B cell (primary cell): ENCODE measurements at regions not wholly inside any gene's neighbourhood (a gene's known extent, or its start where the extent isn't known, plus 50 kb on each side); places are given as distances from the start of the nearest gene placed in this dataset.
"Not testable (repeated sequence)": the region's sequence is repeated elsewhere in the genome, so short reads cannot be mapped to it uniquely, and the experiment has no call there.

Experiments used
- ATAC-seq: fragments of 200-7000 bp; cut with Tn5 transposase; one replicate; pipeline ENCODE4 v1.10.0; 2021; ENCODE audit warnings: low read depth, mild to moderate bottlenecking, moderate number of reproducible peaks, moderate library complexity
- CTCF ChIA-PET: fragments of 350-600 bp; sonication (Branson Sonifier 250); formaldehyde crosslinking; loops from one replicate; lab custom pipeline; 2021; ENCODE audit warnings: antibody characterized with exemption, inconsistent platforms; lab: Charles Lee
- POLR2A ChIA-PET: fragments of 350-600 bp; sonication (Branson Sonifier 250); formaldehyde crosslinking; loops from one replicate; lab custom pipeline; 2021; ENCODE audit warnings: antibody characterized with exemption; lab: Charles Lee
- DNase-seq: peaks from one replicate; pipeline ENCODE4 v3.0.0; 2013
- H2AFZ ChIP-seq: 2 replicates; pipeline ENCODE4 v1.6.1; 2012; ENCODE audit warnings: mild to moderate bottlenecking, low read depth, low read length; ENCODE audit not compliant: insufficient read depth, poor library complexity, severe bottlenecking
- H3K27ac ChIP-seq, 2 donors: 1 replicate in 1 of 2; 2 replicates in 1 of 2; pipeline ENCODE4 v1.5.1; 2012 to 2013; ENCODE audit warnings: low read length in 2 of 2, mild to moderate bottlenecking in 2 of 2, moderate library complexity in 1 of 2
- H3K27me3 ChIP-seq, 4 experiments: fragments of 200-600 bp in 1 of 4; sonication (generic) in 1 of 4; replicated peaks in 1 of 4; 1 replicate in 2 of 4; 2 replicates in 2 of 4; pipeline versions ENCODE4 v1.6.1 to v1.7.0; 2013 to 2016; ENCODE audit warnings: low read length in 3 of 4, mild to moderate bottlenecking in 2 of 4, mixed read lengths in 1 of 4, moderate library complexity in 1 of 4; ENCODE audit not compliant: insufficient read depth in 4 of 4, control insufficient read depth in 3 of 4; ENCODE audit errors: control extremely low read depth in 1 of 4
- H3K36me3 ChIP-seq, 2 experiments: replicated peaks in 1 of 2; 1 replicate in 1 of 2; 2 replicates in 1 of 2; pipeline versions ENCODE4 v1.6.1 to v1.7.1; 2013; ENCODE audit warnings: low read length in 1 of 2; ENCODE audit not compliant: insufficient read depth in 2 of 2, control insufficient read depth in 1 of 2; ENCODE audit errors: control extremely low read depth in 1 of 2, extremely low read depth in 1 of 2
- H3K4me1 ChIP-seq, 2 donors: fragments of 200-600 bp in 1 of 2; sonication (generic) in 1 of 2; 1 replicate in 1 of 2; 2 replicates in 1 of 2; pipeline versions ENCODE4 v1.5.1 to v1.6.1; 2013 to 2017; ENCODE audit warnings: low read length in 2 of 2; ENCODE audit not compliant: control insufficient read depth in 2 of 2, insufficient read depth in 2 of 2
- H3K4me2 ChIP-seq: replicated peaks from 2 replicates; pipeline ENCODE3; 2012; ENCODE audit warnings: mild to moderate bottlenecking, low read depth, low read length; ENCODE audit not compliant: poor library complexity, severe bottlenecking
- H3K4me3 ChIP-seq, 5 experiments: fragments of 200-600 bp in 1 of 5; sonication (generic) in 1 of 5; 1 replicate in 3 of 5; 2 replicates in 2 of 5; pipeline versions ENCODE4 v1.5.1 to v1.7.0; 2011 to 2016; ENCODE audit warnings: low read length in 4 of 5, mild to moderate bottlenecking in 4 of 5, low read depth in 2 of 5, control low read depth in 1 of 5, moderate library complexity in 1 of 5; ENCODE audit not compliant: insufficient read depth in 1 of 5; ENCODE audit errors: control extremely low read depth in 1 of 5, extremely low read depth in 1 of 5
- H3K79me2 ChIP-seq: fragments of 200-600 bp; sonication (generic); one replicate; pipeline ENCODE4 v1.6.0; 2016; ENCODE audit warnings: low read length; ENCODE audit not compliant: control insufficient read depth, insufficient read depth
- H3K9ac ChIP-seq: fragments of 200-600 bp; sonication (generic); 2 replicates; pipeline ENCODE4 v1.6.1; 2017; ENCODE audit warnings: mild to moderate bottlenecking, low read length, moderate library complexity
- H3K9me3 ChIP-seq, 3 donors: one replicate each; pipeline versions ENCODE4 v1.6.1 to v1.7.1; 2013; ENCODE audit warnings: low read length in 2 of 3; ENCODE audit not compliant: control insufficient read depth in 2 of 3, insufficient read depth in 1 of 3; ENCODE audit errors: control extremely low read depth in 1 of 3
- H4K20me1 ChIP-seq: 2 replicates; pipeline ENCODE4 v1.6.0; 2012; ENCODE audit warnings: mild to moderate bottlenecking, low read length; ENCODE audit not compliant: insufficient read depth, control insufficient read depth, poor library complexity, severe bottlenecking
- H3K27ac Mint-ChIP-seq: one replicate; pipeline ENCODE4 v1.8.0; 2021; ENCODE audit warnings: mixed read lengths
- H3K27me3 Mint-ChIP-seq: one replicate; pipeline ENCODE4 v1.8.0; 2021; ENCODE audit warnings: mixed read lengths
- H3K4me1 Mint-ChIP-seq: one replicate; pipeline ENCODE4 v1.8.0; 2021; ENCODE audit warnings: mixed read lengths
- H3K4me3 Mint-ChIP-seq: one replicate; pipeline ENCODE4 v1.8.0; 2021; ENCODE audit warnings: mixed read lengths
- H3K9me3 Mint-ChIP-seq: one replicate; pipeline ENCODE4 v1.8.0; 2022; ENCODE audit warnings: mixed read lengths; ENCODE audit not compliant: insufficient read depth
- EZH2 ChIP-seq: IDR thresholded peaks from 2 replicates; pipeline ENCODE4 v1.6.1; 2012; ENCODE audit warnings: borderline replicate concordance, low read depth, mild to moderate bottlenecking, moderate library complexity, low read length; ENCODE audit not compliant: insufficient read depth, poor library complexity, severe bottlenecking
- WGBS: methylation state at CpG from one replicate; pipeline ENCODE4 v1.1.5; 2013; ENCODE audit warnings: missing lambda C conversion rate; ENCODE audit not compliant: insufficient coverage; 5-methylcytosine and 5-hydroxymethylcytosine counted together
- intact Hi-C: fragments of 100-400 bp; cut with micrococcal nuclease; formaldehyde crosslinking; loops from one replicate; pipeline ENCODE4 v1.10.0; 2022
- TF ChIP-seq, protein P1 (sequence below): fragments of 200-600 bp; IDR thresholded peaks from one replicate; pipeline ENCODE4 v1.8.0; 2022; ENCODE audit warnings: antibody characterized with exemption, mild to moderate bottlenecking

- Mint-ChIP-seq H3K27ac (no peak overlapping the region), H3K4me1 (no peaks in the 10 kb centered on the region), H3K27me3 (peaks cover 7% of the 10 kb centered on the region), H3K4me3 (no peak overlapping the region), H3K9me3 (no peaks in the 10 kb centered on the region)
- 61% methylated on average over 3 of the region's 3 CpGs for WGBS
- CTCF ChIA-PET = no interaction called here
- intact Hi-C loops = no loop called here
- Histone ChIP-seq H3K79me2 (no peaks in the 10 kb centered on the region), H3K9ac (no peak overlapping the region), H4K20me1 (no peaks in the 10 kb centered on the region), H2AFZ (no peak overlapping the region), H3K4me3 (no peak overlapping the region), H3K4me2 (no peak overlapping the region), H3K36me3 (no peaks in the 10 kb centered on the region), H3K27ac (no peak overlapping the region), H3K9me3 (no peaks in the 10 kb centered on the region), H3K4me1 (no peaks in the 10 kb centered on the region), H3K27me3 (no peaks in the 10 kb centered on the region)
- POLR2A ChIA-PET = no interaction called here
- no peak for TF ChIP-seq EZH2
- TF ChIP-seq, protein P1, sequence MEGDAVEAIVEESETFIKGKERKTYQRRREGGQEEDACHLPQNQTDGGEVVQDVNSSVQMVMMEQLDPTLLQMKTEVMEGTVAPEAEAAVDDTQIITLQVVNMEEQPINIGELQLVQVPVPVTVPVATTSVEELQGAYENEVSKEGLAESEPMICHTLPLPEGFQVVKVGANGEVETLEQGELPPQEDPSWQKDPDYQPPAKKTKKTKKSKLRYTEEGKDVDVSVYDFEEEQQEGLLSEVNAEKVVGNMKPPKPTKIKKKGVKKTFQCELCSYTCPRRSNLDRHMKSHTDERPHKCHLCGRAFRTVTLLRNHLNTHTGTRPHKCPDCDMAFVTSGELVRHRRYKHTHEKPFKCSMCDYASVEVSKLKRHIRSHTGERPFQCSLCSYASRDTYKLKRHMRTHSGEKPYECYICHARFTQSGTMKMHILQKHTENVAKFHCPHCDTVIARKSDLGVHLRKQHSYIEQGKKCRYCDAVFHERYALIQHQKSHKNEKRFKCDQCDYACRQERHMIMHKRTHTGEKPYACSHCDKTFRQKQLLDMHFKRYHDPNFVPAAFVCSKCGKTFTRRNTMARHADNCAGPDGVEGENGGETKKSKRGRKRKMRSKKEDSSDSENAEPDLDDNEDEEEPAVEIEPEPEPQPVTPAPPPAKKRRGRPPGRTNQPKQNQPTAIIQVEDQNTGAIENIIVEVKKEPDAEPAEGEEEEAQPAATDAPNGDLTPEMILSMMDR = no peak
- no peak for DNase-seq
- ATAC-seq = no peak
Measured at GRCh38 chr5:174943785-174944184, 219.4 kb downstream of the MSX2 start.

DNA sequence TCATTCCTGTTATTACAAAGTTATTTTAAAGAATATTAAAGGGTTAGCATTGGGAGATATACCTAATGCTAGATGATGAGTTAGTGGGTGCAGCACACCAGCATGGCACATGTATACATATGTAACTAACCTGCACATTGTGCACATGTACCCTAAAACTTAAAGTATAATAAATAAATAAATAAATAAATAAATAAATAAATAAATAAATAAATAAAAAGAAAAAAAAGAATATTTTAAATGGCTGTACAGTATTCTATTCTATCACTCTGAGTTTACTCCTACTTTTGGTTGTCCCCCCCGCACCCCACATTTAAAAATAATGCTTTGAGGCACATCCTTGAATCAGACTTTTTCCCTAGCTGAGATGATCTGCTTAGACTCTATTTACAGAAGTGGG, 218.6 kb downstream of the MSX2 start:
- ATAC-seq, H3K4me3 ChIP-seq, H4K20me1 ChIP-seq, H3K79me2 ChIP-seq, H3K27me3 Mint-ChIP-seq, intact Hi-C loops, POLR2A ChIA-PET, H2AFZ ChIP-seq, CTCF ChIA-PET, H3K4me1 ChIP-seq, H3K9me3 Mint-ChIP-seq, H3K9ac ChIP-seq, H3K9me3 ChIP-seq, H3K4me1 Mint-ChIP-seq, H3K27me3 ChIP-seq, H3K36me3 ChIP-seq, H3K27ac Mint-ChIP-seq, H3K4me3 Mint-ChIP-seq, H3K27ac ChIP-seq, H3K4me2 ChIP-seq, DNase-seq: not testable (repeated sequence)
- no CpG with 5 or more reads among the region's 1 CpG for WGBS
